K562 (cell line): ENCODE measurements at regions not wholly inside any gene's neighbourhood (a gene's known extent, or its start where the extent isn't known, plus 50 kb on each side); places are given as distances from the start of the nearest gene placed in this dataset.

Source experiments
- ATAC-seq: fragments of 200-7000 bp; cut with Tn5 transposase; 3 replicates; pipeline ENCODE4 v1.9.1; 2020; ENCODE audit warnings: moderate library complexity
- BruUV-seq: library from RNA; stranded (reverse); fragments of 400-500 nt; replicated peaks from 2 replicates; lab custom pipeline; 2021; lab: Mats Ljungman, UMichigan
- CTCF ChIA-PET: fragments of 300-600 bp; formaldehyde crosslinking; extraction: SDS; loops from one replicate; lab custom pipeline; 2021; ENCODE audit warnings: low intra/inter-chr PET ratio; lab: Yijun Ruan, JAX
- POLR2A ChIA-PET: fragments of 300-600, 350-650 bp; sonication (Branson Sonifier 250); formaldehyde crosslinking; extraction: SDS; loops from one replicate; lab custom pipeline; 2021; ENCODE audit warnings: antibody characterized with exemption, inconsistent platforms; lab: Yijun Ruan, JAX
- DNase-seq, 4 experiments: peaks; one replicate each; pipeline versions ENCODE4 v3.0.0 to v3.0.0-alpha.2; 2011 to 2018; ENCODE audit warnings: low spot score in 3 of 4, mixed read lengths in 3 of 4; ENCODE audit errors: extremely low read depth in 1 of 4
- FAIRE-seq: peaks from 2 replicates; lab custom pipeline; 2011; peaks lifted over from hg19 to GRCh38; lab: Jason Lieb, UNC
- H2AFZ ChIP-seq: 2 replicates; pipeline ENCODE4 v1.6.0; 2011; ENCODE audit warnings: low read depth, low read length, control low read depth, inconsistent platforms
- H3K27ac ChIP-seq: fragments of 200-600 bp; 3 replicates; pipeline ENCODE4 v1.8.0; 2011; ENCODE audit warnings: low read depth, mild to moderate bottlenecking, control low read depth, inconsistent platforms, low read length, moderate library complexity, mixed read lengths; ENCODE audit errors: extremely low read depth
- H3K27me3 ChIP-seq, 2 experiments: fragments of 300-600 bp in 1 of 2; 2 replicates in 1 of 2; 3 replicates in 1 of 2; pipeline versions ENCODE4 v1.6.0 to v1.8.0; 2011; ENCODE audit warnings: inconsistent platforms in 2 of 2, low read length in 2 of 2, mild to moderate bottlenecking in 1 of 2, mixed read lengths in 1 of 2, moderate library complexity in 1 of 2; ENCODE audit not compliant: control insufficient read depth in 2 of 2, insufficient read depth in 2 of 2
- H3K36me3 ChIP-seq: fragments of 300-600 bp; 3 replicates; pipeline ENCODE4 v1.8.0; 2011; ENCODE audit warnings: mild to moderate bottlenecking, low read length, inconsistent platforms; ENCODE audit not compliant: control insufficient read depth, insufficient read depth
- H3K4me1 ChIP-seq, 2 experiments: fragments of 200-600 bp in 1 of 2; replicated peaks in 1 of 2; 2 replicates in 1 of 2; 3 replicates in 1 of 2; pipeline versions ENCODE4 v1.5.1 to v1.8.0; 2011; ENCODE audit warnings: inconsistent platforms in 2 of 2, low read length in 2 of 2, mild to moderate bottlenecking in 1 of 2, mixed read lengths in 1 of 2, moderate library complexity in 1 of 2; ENCODE audit not compliant: control insufficient read depth in 2 of 2, insufficient read depth in 2 of 2
- H3K4me2 ChIP-seq: 2 replicates; pipeline ENCODE4 v1.6.1; 2011; ENCODE audit warnings: low read length, control low read depth, inconsistent platforms, mixed read lengths; ENCODE audit not compliant: insufficient read depth
- H3K4me3 ChIP-seq: fragments of 200-600 bp; sonication (generic), shearing (Covaris generic); 2 replicates; pipeline ENCODE4 v1.5.1; 2016; ENCODE audit warnings: control low read depth, inconsistent platforms
- H3K79me2 ChIP-seq: fragments of 200-600 bp; 3 replicates; pipeline ENCODE4 v1.8.0; 2011; ENCODE audit warnings: low read length, inconsistent platforms; ENCODE audit not compliant: control insufficient read depth, insufficient read depth
- H3K9ac ChIP-seq, 2 experiments: 2 replicates each; pipeline versions ENCODE4 v1.6.0 to v1.6.1; 2011; ENCODE audit warnings: low read depth in 2 of 2, low read length in 2 of 2, control low read depth in 1 of 2, inconsistent platforms in 1 of 2, mild to moderate bottlenecking in 1 of 2, mixed read lengths in 1 of 2; ENCODE audit not compliant: insufficient read depth in 1 of 2
- H3K9me1 ChIP-seq: one replicate; pipeline ENCODE4 v1.6.0; 2011; ENCODE audit warnings: inconsistent platforms, mild to moderate bottlenecking, low read length, moderate library complexity; ENCODE audit not compliant: control insufficient read depth, insufficient read depth
- H3K9me3 ChIP-seq: replicated peaks from 2 replicates; pipeline ENCODE4 v1.5.1; 2011; ENCODE audit warnings: low read depth, low read length, inconsistent platforms; ENCODE audit not compliant: control insufficient read depth, insufficient read depth
- H4K20me1 ChIP-seq: replicated peaks from 2 replicates; pipeline ENCODE4 v1.6.1; 2011; ENCODE audit warnings: low read length, inconsistent platforms, mixed read lengths; ENCODE audit not compliant: control insufficient read depth, insufficient read depth
- CHD4 ChIP-seq: fragments of 200-600 bp; sonication (generic); IDR thresholded peaks from 3 replicates; pipeline ENCODE4 v1.6.1; 2012; ENCODE audit warnings: low read depth, mild to moderate bottlenecking, mixed read lengths, low read length, inconsistent platforms; ENCODE audit not compliant: insufficient read depth, insufficient replicate concordance, poor library complexity, severe bottlenecking
- GATA2 ChIP-seq: sonication (generic); formaldehyde crosslinking; IDR thresholded peaks from 2 replicates; pipeline ENCODE4 v1.4.0; 2020; ENCODE audit warnings: mild to moderate bottlenecking, missing genetic modification reagents
- MEIS2 ChIP-seq: fragments of 450-650 bp; IDR thresholded peaks from 2 replicates; pipeline ENCODE4 v1.6.1; 2014; ENCODE audit warnings: mild to moderate bottlenecking; ENCODE audit not compliant: partially characterized antibody
- POLR2AphosphoS5 ChIP-seq: IDR thresholded peaks from 2 replicates; pipeline ENCODE4 v1.6.1; 2011; ENCODE audit warnings: mild to moderate bottlenecking, low read depth, low read length, moderate library complexity; ENCODE audit not compliant: control insufficient read depth, insufficient read depth
- ZBTB1 ChIP-seq: sonication (generic); formaldehyde crosslinking; IDR thresholded peaks from 2 replicates; pipeline ENCODE4 v1.8.1; 2023; ENCODE audit warnings: missing genetic modification reagents, low read depth, mild to moderate bottlenecking, borderline replicate concordance
- WGBS: fragments of 100-300 bp; shearing (Covaris generic); methylation state at CpG from one replicate; pipeline ENCODE4 v1.1.6; 2016; ENCODE audit warnings: low coverage, mixed read lengths; ENCODE audit not compliant: insufficient coverage; ENCODE audit errors: missing lambda C conversion rate; 5-methylcytosine and 5-hydroxymethylcytosine counted together
- in situ Hi-C: fragments of 300-500 bp; cut with MboI; formaldehyde crosslinking; loops from 4 replicates; pipeline ENCODE4 v1.15.0; 2018; ENCODE audit warnings: inconsistent platforms, mixed read lengths
- intact Hi-C: fragments of 100-400 bp; cut with micrococcal nuclease; formaldehyde crosslinking; loops from 2 replicates; pipeline ENCODE4 v1.14.2; 2022
- TF ChIP-seq, protein P1 (sequence below): fragments of 200-800 bp; sonication (Bioruptor generic); IDR thresholded peaks from 2 replicates; pipeline ENCODE4 v1.6.1; 2017; ENCODE audit warnings: missing genetic modification characterization, missing compliant biosample characterization

DNA sequence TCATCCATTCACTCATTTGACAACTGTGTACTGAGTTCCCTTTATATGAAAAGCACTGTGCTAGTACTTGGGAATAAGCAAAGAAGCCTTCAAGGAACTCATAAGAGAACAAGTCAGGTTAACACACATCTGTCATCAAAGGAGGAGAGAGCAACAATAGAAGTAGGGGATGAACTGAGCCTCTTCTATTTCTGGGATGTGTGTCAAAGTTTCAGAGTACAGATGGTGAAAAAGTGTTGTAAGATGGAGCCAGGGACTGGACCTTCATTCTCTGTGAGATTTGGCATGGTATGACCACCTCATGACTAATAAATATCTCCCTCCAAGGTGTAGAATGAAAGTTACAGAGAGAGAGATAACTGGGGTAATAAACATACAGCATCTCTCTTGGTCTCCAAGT, 349.8 kb upstream of the PLET1 start (continued):
- no peak for TF ChIP-seq MEIS2
- no peak for TF ChIP-seq GATA2 (CRISPR knock-in tag)
- no peak for TF ChIP-seq ZBTB1 (CRISPR knock-in tag)

DNA sequence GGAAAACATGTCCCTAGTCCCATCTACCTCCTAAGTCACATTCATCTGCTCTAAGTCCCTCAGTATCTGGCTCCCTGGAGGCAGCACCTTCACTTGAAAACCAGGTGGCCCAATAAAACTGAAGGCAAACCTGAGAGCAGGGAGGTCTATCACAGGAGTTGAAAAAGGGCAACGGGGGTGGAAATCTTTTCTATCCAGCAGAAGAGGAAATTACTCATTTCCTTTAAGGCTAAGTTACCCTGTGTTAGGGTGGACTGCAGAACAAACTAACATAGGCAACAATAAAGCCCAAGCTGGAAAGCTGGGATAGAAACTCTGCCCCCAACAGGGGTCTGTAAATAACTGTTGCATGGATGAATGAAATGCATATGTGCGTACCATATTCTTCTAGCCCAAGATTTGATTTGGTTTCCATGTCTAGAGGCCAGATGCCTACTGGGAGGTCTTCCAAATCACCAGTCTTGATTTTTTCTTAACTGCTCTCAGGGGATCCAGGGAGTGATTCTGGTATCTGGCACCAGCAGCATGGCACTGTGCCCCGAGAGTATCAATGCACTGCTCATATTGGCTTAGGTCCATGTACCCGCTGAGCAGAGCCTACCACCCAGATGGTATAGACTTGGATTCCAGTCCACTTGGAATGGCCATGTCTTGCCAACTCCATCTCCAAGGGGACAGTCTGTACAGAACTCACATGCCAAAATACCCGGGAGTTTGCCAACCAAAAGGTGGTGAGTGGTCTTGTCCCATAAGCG, 350.0 kb upstream of the NCAM1 start:
- H3K79me2 ChIP-seq = no peaks in the 10 kb centered on the region
- no peaks in the 10 kb centered on the region for H3K36me3 ChIP-seq
- H3K4me1 ChIP-seq = no peaks in the 10 kb centered on the region
- no peak overlapping the region for H3K4me3 ChIP-seq
- H4K20me1 ChIP-seq = no peaks in the 10 kb centered on the region
- no peak for ATAC-seq
- ChIA-PET POLR2A (no interaction called here), CTCF (no interaction called here)
- no peak for DNase-seq
- no peak for FAIRE-seq
- no peaks in the 10 kb centered on the region for H3K9me3 ChIP-seq
- H3K27me3 ChIP-seq = no peaks in the 10 kb centered on the region; a peak in 1 of 5 replicates
- H3K9ac ChIP-seq = no peak overlapping the region
- in situ Hi-C loops = no loop called here
- H3K9me1 ChIP-seq = no peaks in the 10 kb centered on the region
- TF ChIP-seq CHD4 (no peak), POLR2AphosphoS5 (no peak)
- TF ChIP-seq, protein P1, sequence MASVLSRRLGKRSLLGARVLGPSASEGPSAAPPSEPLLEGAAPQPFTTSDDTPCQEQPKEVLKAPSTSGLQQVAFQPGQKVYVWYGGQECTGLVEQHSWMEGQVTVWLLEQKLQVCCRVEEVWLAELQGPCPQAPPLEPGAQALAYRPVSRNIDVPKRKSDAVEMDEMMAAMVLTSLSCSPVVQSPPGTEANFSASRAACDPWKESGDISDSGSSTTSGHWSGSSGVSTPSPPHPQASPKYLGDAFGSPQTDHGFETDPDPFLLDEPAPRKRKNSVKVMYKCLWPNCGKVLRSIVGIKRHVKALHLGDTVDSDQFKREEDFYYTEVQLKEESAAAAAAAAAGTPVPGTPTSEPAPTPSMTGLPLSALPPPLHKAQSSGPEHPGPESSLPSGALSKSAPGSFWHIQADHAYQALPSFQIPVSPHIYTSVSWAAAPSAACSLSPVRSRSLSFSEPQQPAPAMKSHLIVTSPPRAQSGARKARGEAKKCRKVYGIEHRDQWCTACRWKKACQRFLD = no peak
- no peak overlapping the region for H3K27ac ChIP-seq
- BruUV-seq = no TSS peak
- intact Hi-C loops = no loop called here
- H2AFZ ChIP-seq = no peak overlapping the region
- 0% methylated on average over 6 of the region's 6 CpGs for WGBS
- no peak overlapping the region for H3K4me2 ChIP-seq
